IMR-90 (cell line): ENCODE measurements at regions not wholly inside any gene's neighbourhood (a gene's known extent, or its start where the extent isn't known, plus 50 kb on each side); places are given as distances from the start of the nearest gene placed in this dataset.

ENCODE experiments used
- ATAC-seq: fragments of 200-7000 bp; cut with Tn5 transposase; 2 replicates; pipeline ENCODE4 v1.9.1; 2020; ENCODE audit warnings: low read depth, mild to moderate bottlenecking, moderate library complexity
- BruUV-seq: library from RNA; stranded (reverse); fragments of 400-500 nt; replicated peaks from 2 replicates; lab custom pipeline; 2021; lab: Mats Ljungman, UMichigan
- CTCF ChIA-PET: fragments of 300-600 bp; formaldehyde crosslinking; extraction: SDS; loops from one replicate; lab custom pipeline; 2021; ENCODE audit warnings: antibody characterized with exemption; lab: Yijun Ruan, JAX
- POLR2A ChIA-PET: fragments of 300-600 bp; sonication (Branson Sonifier 250); formaldehyde crosslinking; loops from one replicate; lab custom pipeline; 2022; ENCODE audit warnings: antibody characterized with exemption; ENCODE audit not compliant: unreplicated experiment; lab: Charles Lee
- DNase-seq: peaks from one replicate; pipeline ENCODE4 v3.0.0; 2013
- H2AFZ ChIP-seq: replicated peaks from 2 replicates; pipeline ENCODE3; 2013; ENCODE audit warnings: low read length, mild to moderate bottlenecking; ENCODE audit not compliant: poor library complexity
- H2AK5ac ChIP-seq: 2 replicates; pipeline ENCODE4 v1.6.1; 2013; ENCODE audit warnings: low read depth, low read length, inconsistent platforms
- H2AK9ac ChIP-seq: replicated peaks from 2 replicates; pipeline ENCODE3; 2013; ENCODE audit warnings: mild to moderate bottlenecking, low read depth, low read length, moderate library complexity; ENCODE audit not compliant: poor library complexity
- H2BK120ac ChIP-seq: 2 replicates; pipeline ENCODE4 v1.6.1; 2013; ENCODE audit warnings: low read depth, low read length, inconsistent platforms
- H2BK15ac ChIP-seq: 3 replicates; pipeline ENCODE4 v1.6.1; 2013; ENCODE audit warnings: low read depth, low read length, inconsistent platforms
- H2BK20ac ChIP-seq: 2 replicates; pipeline ENCODE4 v1.6.1; 2013; ENCODE audit warnings: low read depth, mild to moderate bottlenecking, inconsistent platforms, low read length, moderate library complexity
- H2BK5ac ChIP-seq: 2 replicates; pipeline ENCODE4 v1.6.1; 2013; ENCODE audit warnings: mild to moderate bottlenecking, low read depth, low read length, inconsistent platforms; ENCODE audit not compliant: poor library complexity, severe bottlenecking
- H3K14ac ChIP-seq: replicated peaks from 2 replicates; pipeline ENCODE4 v1.6.1; 2013; ENCODE audit warnings: low read depth, low read length, inconsistent platforms
- H3K18ac ChIP-seq: 2 replicates; pipeline ENCODE4 v1.6.1; 2013; ENCODE audit warnings: low read depth, low read length, control low read depth
- H3K23ac ChIP-seq: 2 replicates; pipeline ENCODE4 v1.6.1; 2013; ENCODE audit warnings: low read depth, low read length, inconsistent platforms
- H3K27ac ChIP-seq: 2 replicates; pipeline ENCODE4 v1.5.1; 2013; ENCODE audit warnings: mild to moderate bottlenecking, control low read depth, low read length; ENCODE audit not compliant: insufficient read depth
- H3K27me3 ChIP-seq: 2 replicates; pipeline ENCODE4 v1.6.1; 2013; ENCODE audit warnings: low read length; ENCODE audit not compliant: control insufficient read depth, insufficient read depth
- H3K36me3 ChIP-seq: 2 replicates; pipeline ENCODE4 v1.6.1; 2013; ENCODE audit warnings: low read length, mixed read lengths; ENCODE audit not compliant: control insufficient read depth, insufficient read depth
- H3K4ac ChIP-seq: 2 replicates; pipeline ENCODE4 v1.6.1; 2013; ENCODE audit warnings: low read depth, low read length, inconsistent platforms
- H3K4me1 ChIP-seq: 2 replicates; pipeline ENCODE4 v1.6.1; 2013; ENCODE audit warnings: low read length, mixed read lengths; ENCODE audit not compliant: control insufficient read depth, insufficient read depth
- H3K4me2 ChIP-seq: 2 replicates; pipeline ENCODE4 v1.6.1; 2013; ENCODE audit warnings: low read depth, mild to moderate bottlenecking, control low read depth, low read length, moderate library complexity
- H3K4me3 ChIP-seq: 2 replicates; pipeline ENCODE4 v1.5.1; 2013; ENCODE audit warnings: low read depth, mild to moderate bottlenecking, control low read depth, low read length, moderate library complexity; ENCODE audit not compliant: insufficient read depth
- H3K56ac ChIP-seq: 2 replicates; pipeline ENCODE4 v1.6.1; 2013; ENCODE audit warnings: low read length, inconsistent platforms; ENCODE audit not compliant: insufficient read depth; ENCODE audit errors: extremely low read depth
- H3K79me1 ChIP-seq, 2 experiments: 2 replicates each; pipeline ENCODE4 v1.6.1; 2013; ENCODE audit warnings: low read length in 2 of 2, inconsistent platforms in 1 of 2, low read depth in 1 of 2
- H3K9ac ChIP-seq: 2 replicates; pipeline ENCODE4 v1.6.1; 2013; ENCODE audit warnings: low read depth, low read length, control low read depth
- H3K9me1 ChIP-seq: 2 replicates; pipeline ENCODE4 v1.6.1; 2013; ENCODE audit warnings: low read length, inconsistent platforms; ENCODE audit not compliant: insufficient read depth
- H3K9me3 ChIP-seq: 2 replicates; pipeline ENCODE4 v1.6.1; 2013; ENCODE audit warnings: low read length; ENCODE audit not compliant: control insufficient read depth, insufficient read depth
- H4K20me1 ChIP-seq: 2 replicates; pipeline ENCODE4 v1.6.1; 2013; ENCODE audit warnings: low read length, inconsistent platforms; ENCODE audit not compliant: insufficient read depth
- H4K5ac ChIP-seq: 2 replicates; pipeline ENCODE4 v1.6.1; 2013; ENCODE audit warnings: mild to moderate bottlenecking, low read depth, low read length, control low read depth
- H4K8ac ChIP-seq, 2 experiments: 2 replicates each; pipeline ENCODE4 v1.6.1; 2013; ENCODE audit warnings: low read depth in 2 of 2, low read length in 2 of 2, control low read depth in 1 of 2, inconsistent platforms in 1 of 2
- H4K91ac ChIP-seq: 2 replicates; pipeline ENCODE4 v1.6.1; 2013; ENCODE audit warnings: low read depth, low read length, inconsistent platforms; ENCODE audit not compliant: insufficient read depth
- CTCF ChIP-seq: conservative IDR thresholded peaks from 2 replicates; pipeline ENCODE4 v1.5.1; 2012; ENCODE audit warnings: mild to moderate bottlenecking, low read depth, low read length, improper control_type of control experiment
- FOS ChIP-seq: fragments of 150-350 bp; IDR thresholded peaks from 2 replicates; pipeline ENCODE4 v1.6.1; 2016; ENCODE audit warnings: low read depth, low read length
- WGBS, 2 experiments: methylation state at CpG; one replicate each; pipeline versions ENCODE4 v1.1.5 to v1.1.7; 2013; ENCODE audit warnings: missing lambda C conversion rate in 2 of 2; ENCODE audit not compliant: insufficient read length in 1 of 2; ENCODE audit errors: extremely low coverage in 2 of 2; 5-methylcytosine and 5-hydroxymethylcytosine counted together
- dilution Hi-C: fragments of 300-500 bp; cut with HindIII; formaldehyde crosslinking; loops from one replicate; pipeline ENCODE4 v1.14.3; 2018; ENCODE audit warnings: low sequenced_read_pairs; ENCODE audit not compliant: unreplicated experiment
- in situ Hi-C: fragments of 300-500 bp; cut with MboI; formaldehyde crosslinking; loops from 3 replicates; pipeline ENCODE4 v1.14.3; 2019; ENCODE audit warnings: low sequenced_read_pairs, inconsistent platforms, mixed read lengths
- intact Hi-C: fragments of 100-400 bp; cut with micrococcal nuclease; formaldehyde crosslinking; loops from 2 replicates; pipeline ENCODE4 v1.10.0; 2022
- TF ChIP-seq, protein P1 (sequence below): fragments of 150-350 bp; IDR thresholded peaks from 2 replicates; pipeline ENCODE4 v1.6.1; 2017; ENCODE audit warnings: mild to moderate bottlenecking, antibody characterized with exemption, low read length, low read depth

DNA sequence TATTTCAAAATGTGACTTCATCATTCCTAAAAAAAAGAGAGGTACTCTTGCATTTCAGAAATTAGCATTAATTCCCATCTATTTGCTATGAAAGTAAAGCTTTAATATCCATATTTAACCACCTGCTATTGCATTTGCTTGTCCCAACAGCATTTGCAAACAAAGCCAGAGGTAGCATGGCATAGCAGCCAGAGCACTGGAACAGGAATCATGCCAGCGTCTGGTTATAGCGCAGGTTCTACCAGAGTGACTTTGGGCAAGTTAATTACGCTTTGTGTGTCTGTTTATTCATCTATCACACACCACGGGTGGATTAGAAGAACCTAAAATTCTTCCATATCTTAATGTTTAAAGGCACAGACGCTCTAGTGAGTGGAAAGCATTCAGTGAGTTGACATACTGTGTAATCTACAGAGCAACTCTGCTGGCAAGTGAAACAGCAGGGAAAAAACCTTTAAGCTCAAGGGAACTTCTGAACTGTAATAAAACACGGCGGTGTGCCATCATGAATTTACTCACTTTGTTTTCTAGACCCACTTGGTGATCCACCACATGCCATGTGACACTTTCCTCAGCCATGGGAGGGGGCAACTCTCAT lies 76.6 kb upstream of the QRFPR start:
- no peaks in the 10 kb centered on the region for H3K4me1 ChIP-seq
- H2BK120ac ChIP-seq: no peak overlapping the region
- H3K79me1 ChIP-seq: no peaks in the 10 kb centered on the region
- H3K4me3 ChIP-seq: no peak overlapping the region
- WGBS, 2 experiments: 40% methylated on average over 2 of the region's 7 CpGs; no CpG with 5 or more reads in 1 of the 2 experiments
- no peak overlapping the region for H3K9ac ChIP-seq
- H3K9me3 ChIP-seq: no peaks in the 10 kb centered on the region
- no peaks in the 10 kb centered on the region for H3K9me1 ChIP-seq
- H4K91ac ChIP-seq: no peak overlapping the region
- no peak overlapping the region for H2AK9ac ChIP-seq
- no peak overlapping the region for H3K14ac ChIP-seq
- no peak overlapping the region for H4K8ac ChIP-seq
- in situ Hi-C loops: no loop called here
- CTCF ChIA-PET: no interaction called here
- peaks cover 12% of the 10 kb centered on the region for H3K27me3 ChIP-seq
- dilution Hi-C loops: no loop called here
- ATAC-seq: no peak
- DNase-seq: no peak
- no peak overlapping the region for H4K5ac ChIP-seq
- H2AK5ac ChIP-seq: no peak overlapping the region
- H3K36me3 ChIP-seq: no peaks in the 10 kb centered on the region
- no peaks in the 10 kb centered on the region for H4K20me1 ChIP-seq
- no peak overlapping the region for H2BK5ac ChIP-seq
- H3K23ac ChIP-seq: no peak overlapping the region
- intact Hi-C loops: no loop called here
- TF ChIP-seq, protein P1, sequence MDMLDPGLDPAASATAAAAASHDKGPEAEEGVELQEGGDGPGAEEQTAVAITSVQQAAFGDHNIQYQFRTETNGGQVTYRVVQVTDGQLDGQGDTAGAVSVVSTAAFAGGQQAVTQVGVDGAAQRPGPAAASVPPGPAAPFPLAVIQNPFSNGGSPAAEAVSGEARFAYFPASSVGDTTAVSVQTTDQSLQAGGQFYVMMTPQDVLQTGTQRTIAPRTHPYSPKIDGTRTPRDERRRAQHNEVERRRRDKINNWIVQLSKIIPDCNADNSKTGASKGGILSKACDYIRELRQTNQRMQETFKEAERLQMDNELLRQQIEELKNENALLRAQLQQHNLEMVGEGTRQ: no peak
- TF ChIP-seq CTCF (no peak), FOS (no peak)
- H2BK20ac ChIP-seq: no peak overlapping the region
- no peak overlapping the region for H2AFZ ChIP-seq
- POLR2A ChIA-PET: no interaction called here
- no peak overlapping the region for H2BK15ac ChIP-seq
- no peak overlapping the region for H3K56ac ChIP-seq
- no peak overlapping the region for H3K4ac ChIP-seq
- no peak overlapping the region for H3K4me2 ChIP-seq
- H3K18ac ChIP-seq: no peak overlapping the region
- no TSS peak for BruUV-seq
- no peak overlapping the region for H3K27ac ChIP-seq
